GM10248 (cell line): ENCODE measurements at regions not wholly inside any gene's neighbourhood (a gene's known extent, or its start where the extent isn't known, plus 50 kb on each side); places are given as distances from the start of the nearest gene placed in this dataset.

Experiments
- CTCF ChIA-PET: fragments of 300-600 bp; sonication (Branson Sonifier 250); formaldehyde crosslinking; extraction: SDS; loops from one replicate; lab custom pipeline; 2021; ENCODE audit warnings: antibody characterized with exemption; lab: Yijun Ruan, JAX
- POLR2A ChIA-PET: fragments of 350-650 bp; sonication (Branson Sonifier 250); formaldehyde crosslinking; extraction: SDS; loops from one replicate; lab custom pipeline; 2020; ENCODE audit warnings: antibody characterized with exemption; lab: Yijun Ruan, JAX
- DNase-seq: peaks from one replicate; pipeline ENCODE4 v3.0.0; 2012; ENCODE audit errors: extremely low spot score
- TF ChIP-seq, protein P1 (sequence below): IDR thresholded peaks from 2 replicates; pipeline ENCODE4 v1.5.1; 2012; ENCODE audit warnings: mild to moderate bottlenecking, low read depth; ENCODE audit errors: extremely low read depth, missing control alignments, control extremely low read depth

DNA sequence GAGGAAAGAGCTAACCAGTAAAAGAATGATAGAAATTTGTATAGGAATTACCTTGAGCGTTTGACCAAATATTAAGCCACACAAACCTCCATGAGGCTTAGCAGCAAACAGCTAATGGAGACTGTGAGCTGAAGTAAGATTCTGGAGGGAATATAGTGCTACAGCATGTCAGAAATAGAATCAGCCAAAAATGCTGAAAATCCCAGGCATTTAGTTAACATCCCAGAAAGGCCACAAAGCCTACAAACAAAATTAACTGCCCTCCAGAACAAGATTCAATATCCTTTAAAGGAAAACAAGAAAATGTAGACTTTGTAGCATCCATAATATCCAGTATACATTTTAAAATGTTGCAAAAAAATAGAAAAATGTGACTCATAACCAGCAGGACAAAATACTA lies 257.8 kb upstream of the TUSC1 start:
- POLR2A ChIA-PET: no interaction called here
- CTCF ChIA-PET: no interaction called here
- TF ChIP-seq, protein P1, sequence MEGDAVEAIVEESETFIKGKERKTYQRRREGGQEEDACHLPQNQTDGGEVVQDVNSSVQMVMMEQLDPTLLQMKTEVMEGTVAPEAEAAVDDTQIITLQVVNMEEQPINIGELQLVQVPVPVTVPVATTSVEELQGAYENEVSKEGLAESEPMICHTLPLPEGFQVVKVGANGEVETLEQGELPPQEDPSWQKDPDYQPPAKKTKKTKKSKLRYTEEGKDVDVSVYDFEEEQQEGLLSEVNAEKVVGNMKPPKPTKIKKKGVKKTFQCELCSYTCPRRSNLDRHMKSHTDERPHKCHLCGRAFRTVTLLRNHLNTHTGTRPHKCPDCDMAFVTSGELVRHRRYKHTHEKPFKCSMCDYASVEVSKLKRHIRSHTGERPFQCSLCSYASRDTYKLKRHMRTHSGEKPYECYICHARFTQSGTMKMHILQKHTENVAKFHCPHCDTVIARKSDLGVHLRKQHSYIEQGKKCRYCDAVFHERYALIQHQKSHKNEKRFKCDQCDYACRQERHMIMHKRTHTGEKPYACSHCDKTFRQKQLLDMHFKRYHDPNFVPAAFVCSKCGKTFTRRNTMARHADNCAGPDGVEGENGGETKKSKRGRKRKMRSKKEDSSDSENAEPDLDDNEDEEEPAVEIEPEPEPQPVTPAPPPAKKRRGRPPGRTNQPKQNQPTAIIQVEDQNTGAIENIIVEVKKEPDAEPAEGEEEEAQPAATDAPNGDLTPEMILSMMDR: no peak
- DNase-seq: no peak

DNA sequence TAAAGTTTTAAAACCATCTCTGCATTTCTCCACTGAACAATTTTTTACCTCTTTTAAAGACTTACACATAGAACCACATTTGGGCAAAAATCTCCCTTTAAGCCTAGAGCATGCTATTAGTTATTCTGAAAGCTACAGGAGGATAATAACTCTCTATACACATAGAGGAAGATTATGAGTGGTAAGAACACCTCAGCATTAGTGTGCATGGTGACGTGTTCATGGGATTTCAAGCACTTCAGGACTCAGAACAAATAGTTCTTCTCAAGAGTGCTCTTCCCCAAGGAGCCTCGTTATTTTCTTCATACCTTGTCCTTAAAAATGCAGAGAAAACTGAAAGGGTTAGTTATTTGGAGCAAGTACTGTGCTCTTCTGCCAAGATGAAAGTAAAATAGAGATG lies 256.9 kb upstream of the TUSC1 start:
- TF ChIP-seq, protein P1: no peak
- CTCF ChIA-PET: interaction anchor here (1.6 kb wide), 1 partner anchor 32 kb away, joined by 3 read pairs; no protein-coding TSS in a partner anchor
- POLR2A ChIA-PET: no interaction called here
- DNase-seq: no peak

DNA sequence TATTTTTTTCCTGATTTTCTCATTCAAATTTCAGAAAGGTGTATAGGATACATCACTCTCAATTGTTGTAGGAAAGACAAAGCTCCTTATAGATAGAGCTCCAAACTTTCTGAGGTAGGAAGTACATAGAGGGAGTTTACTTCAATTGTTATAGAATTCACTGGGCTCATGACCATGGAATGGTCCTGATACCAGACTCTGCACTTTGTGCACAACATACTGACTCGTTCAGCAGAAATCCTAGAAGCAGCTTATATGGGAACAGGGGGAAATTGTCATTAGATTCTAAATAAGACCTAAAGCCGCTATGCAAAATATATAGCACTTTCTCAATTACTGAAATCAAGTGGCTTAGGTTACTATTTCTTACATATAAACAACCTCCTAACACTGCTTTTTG lies 240.5 kb upstream of the TUSC1 start:
- ChIA-PET POLR2A (no interaction called here), CTCF (interaction anchor here (0.9 kb wide), 1 partner anchor 46 kb away, joined by 3 read pairs; no protein-coding TSS in a partner anchor)
- TF ChIP-seq, protein P1: no peak
- no peak for DNase-seq

DNA sequence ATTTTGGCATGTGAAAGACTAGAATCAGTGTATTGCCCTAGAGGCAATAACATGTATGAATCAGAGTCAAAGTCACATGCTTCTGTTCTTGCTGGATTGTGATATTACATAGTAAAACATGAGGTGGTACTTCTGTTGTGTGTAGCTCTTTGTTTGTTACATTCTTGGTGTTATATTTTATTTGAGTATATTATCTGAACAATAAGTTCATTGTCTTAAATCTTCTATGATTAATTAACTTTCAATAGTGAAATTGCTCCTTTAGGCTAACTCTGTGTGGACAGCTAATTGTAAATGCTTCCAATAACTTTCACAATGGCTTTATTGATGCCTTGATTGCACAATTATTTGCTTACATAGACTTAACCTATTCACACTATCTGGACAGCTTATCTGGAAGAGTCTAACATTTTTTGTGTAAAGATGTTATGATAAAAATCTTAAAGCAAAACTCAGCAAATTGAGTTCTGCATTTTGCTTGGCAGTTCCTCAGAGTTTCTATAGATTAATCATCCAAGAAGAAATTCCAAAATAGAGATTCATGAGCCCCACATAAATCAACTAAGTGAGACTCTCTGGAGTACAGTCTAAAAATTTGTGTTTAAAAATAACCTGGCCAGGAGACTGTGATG lies 239.6 kb upstream of the TUSC1 start:
- POLR2A ChIA-PET: no interaction called here
- CTCF ChIA-PET: interaction anchor here (0.9 kb wide), 1 partner anchor 47 kb away, joined by 3 read pairs; no protein-coding TSS in a partner anchor
- TF ChIP-seq, protein P1: no peak
- no peak for DNase-seq

DNA sequence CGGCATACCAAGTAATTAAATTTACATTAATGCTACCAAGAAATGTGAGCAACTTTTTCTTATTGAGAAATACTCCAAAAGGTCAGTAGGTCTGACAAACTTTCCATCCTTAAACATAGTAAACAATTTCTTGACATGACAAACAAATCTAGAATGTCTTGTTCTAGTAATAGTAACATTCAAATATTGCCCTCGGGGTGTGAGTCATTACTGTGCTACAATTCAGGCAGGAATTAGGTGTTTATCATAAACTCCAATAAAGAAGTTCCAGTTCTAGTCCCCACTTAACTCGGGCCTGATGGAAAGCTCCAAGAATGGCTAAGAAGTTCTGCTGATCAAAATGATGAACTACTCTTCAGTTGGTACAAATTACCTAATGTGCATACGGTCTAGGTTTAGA lies 235.6 kb upstream of the TUSC1 start:
- no peak for DNase-seq
- TF ChIP-seq, protein P1: no peak
- POLR2A ChIA-PET: no interaction called here
- CTCF ChIA-PET: no interaction called here

DNA sequence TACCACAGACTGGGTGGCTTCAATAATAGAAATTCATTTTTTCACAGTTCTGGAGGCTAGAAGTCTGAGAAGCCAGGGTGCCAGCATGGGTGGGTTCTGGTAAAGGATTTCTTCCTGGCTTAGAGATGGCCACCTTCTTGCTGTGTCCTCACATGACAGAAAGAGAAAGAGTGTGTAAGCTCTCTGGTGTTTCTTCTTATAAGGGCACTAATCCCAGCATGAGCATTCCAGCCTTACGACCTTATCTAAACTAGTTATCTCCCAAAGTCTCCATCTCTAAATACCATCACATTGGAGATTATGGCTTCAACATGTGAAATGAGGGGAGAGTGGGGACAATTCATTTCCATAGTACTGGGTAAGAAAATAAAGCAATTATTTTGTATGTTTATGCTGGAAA lies 226.5 kb upstream of the TUSC1 start:
- CTCF ChIA-PET: no interaction called here
- TF ChIP-seq, protein P1: no peak
- POLR2A ChIA-PET: no interaction called here
- DNase-seq: no peak

DNA sequence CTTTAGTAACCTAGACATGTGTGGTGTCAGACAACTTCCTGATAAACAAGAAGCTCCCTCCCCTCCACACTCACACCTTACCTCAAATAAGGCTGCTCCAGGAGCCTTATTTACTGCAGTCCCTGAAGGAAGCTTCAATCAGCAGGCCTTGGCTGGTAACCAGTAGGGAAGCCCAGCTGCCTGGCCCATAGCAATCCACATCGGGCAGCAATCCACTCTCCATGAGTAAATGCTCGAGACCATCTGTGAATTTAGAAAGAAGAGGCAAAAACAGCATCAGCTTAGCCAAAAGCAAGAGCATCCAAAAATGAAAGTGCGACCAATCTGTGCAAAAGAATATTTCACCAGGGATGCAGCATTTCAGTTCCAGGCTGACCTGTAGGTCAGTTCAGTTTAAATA lies 213.3 kb upstream of the TUSC1 start:
- DNase-seq: no peak
- CTCF ChIA-PET: interaction anchor here (1.4 kb wide), 1 partner anchor 10 kb away, joined by 4 read pairs; no protein-coding TSS in a partner anchor
- POLR2A ChIA-PET: no interaction called here
- TF ChIP-seq, protein P1: no peak
